Medulla oblongata (tissue), 1 donor: ENCODE measurements at regions not wholly inside any gene's neighbourhood (a gene's known extent, or its start where the extent isn't known, plus 50 kb on each side); places are given as distances from the start of the nearest gene placed in this dataset.

Experiments used
- DNase-seq: peaks from one replicate; pipeline ENCODE4 v3.0.0-alpha.2; 2015; ENCODE audit errors: extremely low spot score

- DNase-seq: no peak
Observed at GRCh38 chrX:69228732-69229131, 63.5 kb upstream of the PJA1 start.

DNA sequence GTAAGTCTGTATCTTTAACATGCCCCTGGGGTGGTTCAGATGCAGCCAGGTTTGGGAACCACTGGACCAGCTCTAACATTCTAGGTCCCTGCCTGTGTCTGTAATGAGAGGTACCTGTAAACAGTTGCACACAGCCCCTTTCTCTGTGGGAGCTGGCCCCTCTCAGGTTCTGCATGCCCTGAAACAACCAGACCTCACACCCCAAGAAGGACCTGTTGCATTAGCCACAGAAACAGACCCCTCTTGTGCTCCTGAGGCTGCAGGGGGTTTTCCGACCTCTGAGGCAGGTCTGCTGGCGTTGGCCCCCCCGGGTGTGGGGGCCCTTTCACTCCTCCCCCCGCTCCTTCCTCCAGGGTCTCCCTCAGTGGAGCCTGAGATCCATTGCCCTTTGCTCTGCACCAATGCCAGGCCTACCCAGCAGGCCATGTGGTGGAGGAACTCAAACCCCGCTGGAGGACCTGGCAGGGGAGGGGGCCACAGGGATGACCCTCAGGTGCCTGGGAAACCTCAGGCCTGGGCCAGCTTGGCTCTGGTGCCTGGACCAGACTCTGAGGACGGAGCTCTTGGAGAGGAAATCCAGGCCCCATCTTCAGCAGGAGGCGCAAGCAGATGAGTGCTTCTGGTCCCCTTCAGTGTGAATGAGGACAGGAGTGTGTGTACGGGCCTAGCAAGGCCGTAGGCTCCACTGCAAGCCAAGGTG is 61.4 kb upstream of the PJA1 start:
- no peak for DNase-seq

DNA sequence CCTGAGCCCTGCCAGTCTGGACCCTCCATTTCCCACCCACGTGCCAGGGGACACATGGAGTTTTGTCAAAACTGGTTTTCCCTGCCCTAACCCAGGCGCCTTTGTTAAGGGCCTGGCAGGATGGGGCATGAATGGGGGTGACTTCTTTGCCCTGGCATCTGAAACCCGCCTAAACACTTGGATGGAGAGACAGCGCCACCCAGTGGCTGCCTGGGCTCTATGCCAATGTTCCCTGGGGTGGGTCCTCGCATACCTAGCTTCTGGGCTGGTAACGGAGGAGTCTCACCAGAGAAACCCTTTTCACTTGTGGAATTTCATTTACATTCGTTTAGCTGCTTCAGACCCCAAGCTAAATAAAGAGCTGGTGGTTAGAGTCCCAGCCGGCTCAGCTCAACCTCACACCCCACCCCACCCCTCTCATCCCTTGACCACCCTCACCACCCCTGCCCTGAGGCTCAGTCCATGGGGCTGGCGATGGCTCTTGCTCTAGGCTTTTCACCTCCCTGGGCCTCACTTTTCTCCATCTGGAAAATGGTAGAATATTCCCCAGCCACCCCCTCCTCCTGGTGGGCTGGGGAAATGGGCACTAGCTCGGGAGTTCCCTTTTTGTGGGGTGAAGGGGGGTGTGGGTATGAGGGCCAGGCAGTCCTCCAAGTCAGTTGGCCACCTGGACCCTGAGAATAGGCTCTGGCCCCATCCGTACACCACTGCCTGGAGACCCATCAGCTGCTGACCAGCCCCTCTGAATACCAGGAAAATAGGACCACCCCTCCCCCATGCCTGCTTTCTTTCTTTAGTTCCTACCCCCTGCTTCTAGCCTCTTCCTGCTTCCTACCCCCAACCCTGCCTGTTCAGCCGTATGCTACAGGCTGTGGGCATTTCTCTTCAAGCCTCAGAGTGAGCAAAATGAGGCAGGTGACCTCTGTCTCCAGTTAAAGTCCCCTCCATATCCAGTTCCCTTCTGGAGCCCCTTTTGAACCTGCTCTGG is 57.1 kb upstream of the PJA1 start:
- DNase-seq: peak; percentile 84

- no peak for DNase-seq
Observed at GRCh38 chrX:69221239-69222102, 56.2 kb upstream of the PJA1 start.

- no peak for DNase-seq
Observed at GRCh38 chrX:69218407-69218997, 53.2 kb upstream of the PJA1 start.

DNA sequence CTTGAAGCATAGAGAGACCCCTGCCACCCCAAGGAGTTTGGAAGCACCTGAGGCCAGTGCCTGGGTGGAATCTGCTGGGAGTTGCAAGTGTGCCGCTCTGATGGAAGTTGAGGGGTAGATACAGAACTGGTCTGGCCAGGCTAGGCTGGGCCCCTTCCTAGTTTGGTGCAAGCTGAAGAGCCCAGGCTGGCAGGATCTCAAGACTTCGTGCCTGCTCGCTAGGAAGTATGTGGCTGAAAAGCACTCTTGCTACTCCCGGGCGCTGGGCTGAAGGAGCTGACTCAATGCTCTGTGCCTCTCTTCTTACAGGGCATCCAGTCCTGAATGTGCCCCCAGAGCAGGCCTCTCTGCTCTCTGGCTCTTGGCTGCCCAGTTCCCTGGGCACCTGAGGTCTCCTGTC is 51.7 kb upstream of the PJA1 start:
- DNase-seq: no peak

GRCh38 chrX:69216446-69216845 is 51.2 kb upstream of the PJA1 start:
- no peak for DNase-seq

DNA sequence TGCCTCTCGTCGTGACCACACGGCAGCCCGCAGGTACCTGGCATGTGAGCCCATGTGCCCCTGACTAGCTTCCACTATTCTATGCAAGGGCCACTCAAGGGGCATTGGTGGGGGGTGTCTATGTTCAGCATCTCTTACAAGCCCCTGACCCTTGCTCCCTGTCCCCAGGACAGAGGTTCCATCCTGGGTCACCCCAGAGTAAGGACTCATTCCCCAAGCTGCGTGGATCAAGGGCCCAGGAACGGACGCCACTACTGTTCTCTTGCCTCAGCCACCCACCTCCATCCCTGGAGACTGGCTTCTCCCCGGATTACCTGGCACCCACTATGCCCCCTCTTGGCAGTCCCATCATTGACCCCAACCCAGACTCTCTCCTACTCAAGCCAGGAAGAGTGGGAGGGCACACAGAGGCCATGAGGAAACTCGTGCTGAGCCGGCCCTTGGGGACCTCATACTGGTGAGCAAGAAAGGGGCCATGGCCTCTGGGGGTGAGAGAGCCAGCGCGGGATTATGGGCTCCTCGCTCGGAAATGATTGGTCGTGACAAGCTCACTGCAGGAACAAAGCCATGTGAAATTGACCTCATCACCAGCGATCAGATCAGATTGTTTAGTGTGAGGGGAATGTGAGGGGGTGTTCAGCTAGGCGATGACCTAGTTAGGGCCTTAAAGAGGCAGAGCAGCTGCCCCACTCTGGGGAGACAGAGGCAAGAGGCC is 50.1 kb upstream of the PJA1 start:
- no peak for DNase-seq
